22Rv1 (cell line): ENCODE measurements at regions not wholly inside any gene's neighbourhood (a gene's known extent, or its start where the extent isn't known, plus 50 kb on each side); places are given as distances from the start of the nearest gene placed in this dataset.

Source experiments
- CTCF ChIP-seq: fragments of 450-650 bp; IDR thresholded peaks from 2 replicates; pipeline ENCODE4 v1.5.1; 2017; ENCODE audit warnings: mild to moderate bottlenecking
- ZFX ChIP-seq: fragments of 450-650 bp; IDR thresholded peaks from 2 replicates; pipeline ENCODE4 v1.6.1; 2017; ENCODE audit warnings: antibody characterized with exemption, borderline replicate concordance

DNA sequence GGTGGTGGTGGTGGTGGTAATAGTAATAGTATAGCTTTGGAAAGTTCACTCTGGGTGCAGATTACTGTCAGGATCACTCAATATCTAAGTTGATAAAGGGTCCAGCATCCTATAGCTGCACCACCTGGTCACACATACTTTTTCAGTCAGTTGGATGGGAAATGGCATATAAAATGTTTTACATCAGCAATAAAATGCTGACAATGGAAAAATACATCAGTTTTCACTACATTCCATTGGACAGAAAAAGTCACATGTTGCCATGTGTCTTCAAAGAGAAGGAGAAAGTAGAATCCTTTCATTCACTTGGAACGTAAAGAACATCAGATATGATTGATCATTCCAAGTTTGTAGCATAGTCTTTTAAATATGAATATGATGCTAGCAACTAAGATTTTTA lies 481.4 kb downstream of the SLITRK6 start:
- TF ChIP-seq CTCF: no peak
- TF ChIP-seq ZFX: no peak
